ENCODE measurements at regions not wholly inside any gene's neighbourhood (a gene's known extent, or its start where the extent isn't known, plus 50 kb on each side); places are given as distances from the start of the nearest gene placed in this dataset.

DNA sequence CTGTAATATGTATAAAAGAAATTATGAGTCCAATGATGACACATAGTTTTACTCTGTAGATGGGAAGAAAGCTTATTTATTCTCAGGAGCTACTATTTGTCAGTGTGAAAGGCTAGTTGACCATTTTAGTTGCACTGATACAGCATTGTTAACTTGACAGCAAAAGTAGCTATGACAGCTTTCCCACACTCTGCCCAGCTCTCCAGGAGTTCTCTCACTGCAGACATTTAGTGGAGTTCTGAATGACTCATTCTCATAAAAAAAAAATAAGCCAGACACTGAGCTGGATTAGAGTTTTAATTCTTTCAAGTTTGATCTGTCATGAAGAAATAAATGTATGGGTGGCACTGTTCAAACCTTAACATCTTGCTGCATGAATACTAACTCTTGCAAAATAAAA is 77.2 kb upstream of the CFAP20DC start (continued):
- no peak for TF ChIP-seq EZH2 (IDR thresholded peaks at IDR 0.05; ENCODE audit: low read depth, unreplicated experiment)
- TF ChIP-seq NANOG (IDR thresholded peaks at IDR 0.05; ENCODE audit: borderline replicate concordance), result no peak
- TF ChIP-seq, protein P1, sequence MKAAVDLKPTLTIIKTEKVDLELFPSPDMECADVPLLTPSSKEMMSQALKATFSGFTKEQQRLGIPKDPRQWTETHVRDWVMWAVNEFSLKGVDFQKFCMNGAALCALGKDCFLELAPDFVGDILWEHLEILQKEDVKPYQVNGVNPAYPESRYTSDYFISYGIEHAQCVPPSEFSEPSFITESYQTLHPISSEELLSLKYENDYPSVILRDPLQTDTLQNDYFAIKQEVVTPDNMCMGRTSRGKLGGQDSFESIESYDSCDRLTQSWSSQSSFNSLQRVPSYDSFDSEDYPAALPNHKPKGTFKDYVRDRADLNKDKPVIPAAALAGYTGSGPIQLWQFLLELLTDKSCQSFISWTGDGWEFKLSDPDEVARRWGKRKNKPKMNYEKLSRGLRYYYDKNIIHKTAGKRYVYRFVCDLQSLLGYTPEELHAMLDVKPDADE (IDR thresholded peaks at IDR 0.05), result no peak
- no peak for TF ChIP-seq JUNB (IDR thresholded peaks at IDR 0.05; ENCODE audit: unreplicated experiment)
- TF ChIP-seq, protein P2, sequence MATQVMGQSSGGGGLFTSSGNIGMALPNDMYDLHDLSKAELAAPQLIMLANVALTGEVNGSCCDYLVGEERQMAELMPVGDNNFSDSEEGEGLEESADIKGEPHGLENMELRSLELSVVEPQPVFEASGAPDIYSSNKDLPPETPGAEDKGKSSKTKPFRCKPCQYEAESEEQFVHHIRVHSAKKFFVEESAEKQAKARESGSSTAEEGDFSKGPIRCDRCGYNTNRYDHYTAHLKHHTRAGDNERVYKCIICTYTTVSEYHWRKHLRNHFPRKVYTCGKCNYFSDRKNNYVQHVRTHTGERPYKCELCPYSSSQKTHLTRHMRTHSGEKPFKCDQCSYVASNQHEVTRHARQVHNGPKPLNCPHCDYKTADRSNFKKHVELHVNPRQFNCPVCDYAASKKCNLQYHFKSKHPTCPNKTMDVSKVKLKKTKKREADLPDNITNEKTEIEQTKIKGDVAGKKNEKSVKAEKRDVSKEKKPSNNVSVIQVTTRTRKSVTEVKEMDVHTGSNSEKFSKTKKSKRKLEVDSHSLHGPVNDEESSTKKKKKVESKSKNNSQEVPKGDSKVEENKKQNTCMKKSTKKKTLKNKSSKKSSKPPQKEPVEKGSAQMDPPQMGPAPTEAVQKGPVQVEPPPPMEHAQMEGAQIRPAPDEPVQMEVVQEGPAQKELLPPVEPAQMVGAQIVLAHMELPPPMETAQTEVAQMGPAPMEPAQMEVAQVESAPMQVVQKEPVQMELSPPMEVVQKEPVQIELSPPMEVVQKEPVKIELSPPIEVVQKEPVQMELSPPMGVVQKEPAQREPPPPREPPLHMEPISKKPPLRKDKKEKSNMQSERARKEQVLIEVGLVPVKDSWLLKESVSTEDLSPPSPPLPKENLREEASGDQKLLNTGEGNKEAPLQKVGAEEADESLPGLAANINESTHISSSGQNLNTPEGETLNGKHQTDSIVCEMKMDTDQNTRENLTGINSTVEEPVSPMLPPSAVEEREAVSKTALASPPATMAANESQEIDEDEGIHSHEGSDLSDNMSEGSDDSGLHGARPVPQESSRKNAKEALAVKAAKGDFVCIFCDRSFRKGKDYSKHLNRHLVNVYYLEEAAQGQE (IDR thresholded peaks at IDR 0.05; ENCODE audit: unreplicated experiment), result no peak
- TF ChIP-seq, protein P3, sequence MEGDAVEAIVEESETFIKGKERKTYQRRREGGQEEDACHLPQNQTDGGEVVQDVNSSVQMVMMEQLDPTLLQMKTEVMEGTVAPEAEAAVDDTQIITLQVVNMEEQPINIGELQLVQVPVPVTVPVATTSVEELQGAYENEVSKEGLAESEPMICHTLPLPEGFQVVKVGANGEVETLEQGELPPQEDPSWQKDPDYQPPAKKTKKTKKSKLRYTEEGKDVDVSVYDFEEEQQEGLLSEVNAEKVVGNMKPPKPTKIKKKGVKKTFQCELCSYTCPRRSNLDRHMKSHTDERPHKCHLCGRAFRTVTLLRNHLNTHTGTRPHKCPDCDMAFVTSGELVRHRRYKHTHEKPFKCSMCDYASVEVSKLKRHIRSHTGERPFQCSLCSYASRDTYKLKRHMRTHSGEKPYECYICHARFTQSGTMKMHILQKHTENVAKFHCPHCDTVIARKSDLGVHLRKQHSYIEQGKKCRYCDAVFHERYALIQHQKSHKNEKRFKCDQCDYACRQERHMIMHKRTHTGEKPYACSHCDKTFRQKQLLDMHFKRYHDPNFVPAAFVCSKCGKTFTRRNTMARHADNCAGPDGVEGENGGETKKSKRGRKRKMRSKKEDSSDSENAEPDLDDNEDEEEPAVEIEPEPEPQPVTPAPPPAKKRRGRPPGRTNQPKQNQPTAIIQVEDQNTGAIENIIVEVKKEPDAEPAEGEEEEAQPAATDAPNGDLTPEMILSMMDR (conservative IDR thresholded peaks at IDR 0.05; ENCODE audit: low read depth in 2 of 2), result no peak
- TF ChIP-seq EZH2phosphoT487 (IDR thresholded peaks at IDR 0.05; ENCODE audit: unreplicated experiment), result no peak
- no peak for TF ChIP-seq ZNF331 (CRISPR knock-in tag; IDR thresholded peaks at IDR 0.05; ENCODE audit: low read depth)

DNA sequence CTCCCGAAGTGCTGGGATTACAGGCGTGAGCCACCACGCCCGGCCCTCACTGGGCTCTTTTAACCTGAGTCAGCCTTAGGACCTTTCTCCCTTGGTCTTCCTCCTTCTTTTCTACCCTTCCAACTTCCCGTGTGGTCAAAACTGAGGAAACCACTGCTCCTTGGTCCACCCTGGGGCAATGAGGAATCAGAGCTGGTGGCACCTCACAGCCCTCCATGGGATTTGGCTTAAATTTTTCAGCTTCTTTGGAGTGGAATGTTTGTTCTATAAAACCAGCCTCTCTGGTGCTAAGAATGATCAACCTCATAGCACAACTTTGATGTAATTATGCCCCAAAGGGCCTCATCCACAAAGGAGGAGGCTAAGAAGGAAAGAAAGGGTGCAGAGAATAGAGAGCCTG is 76.6 kb upstream of the CFAP20DC start:
- peaks cover 10% of the 10 kb centered on the region; the same call in 2 of the 3 replicates for H3K36me3 Mint-ChIP-seq (ENCODE audit: low read depth)
- no peaks in the 10 kb centered on the region for H3K36me3 ChIP-seq (ENCODE audit: insufficient read depth)
- H3K4me3 Mint-ChIP-seq, result no peak overlapping the region
- no peak overlapping the region for H3K27ac ChIP-seq (ENCODE audit: low read depth)
- peak overlapping the region; percentile 57; the same call in 1 of the 2 replicates for H2AFZ ChIP-seq
- no peaks in the 10 kb centered on the region for H3K79me2 ChIP-seq (replicated peaks; ENCODE audit: insufficient read depth)
- peaks cover 30% of the 10 kb centered on the region for H3K4me1 ChIP-seq (ENCODE audit: insufficient read depth)
- no peak overlapping the region for H3K4me2 ChIP-seq
- H4K20me1 ChIP-seq (replicated peaks; ENCODE audit: insufficient read depth), result no peaks in the 10 kb centered on the region
- H3K27me3 ChIP-seq (ENCODE audit: insufficient read depth), result no peaks in the 10 kb centered on the region
- H3K9me2 ChIP-seq (ENCODE audit: insufficient read depth), result 0 out of 2 replicates have a peak, but pooled peaks cover 5% of the 10 kb centered on the region
- no peak for DNase-seq (ENCODE audit: low spot score)
- no peak overlapping the region; the same call in 1 of the 2 replicates for H3K27ac Mint-ChIP-seq
- H3K9me3 Mint-ChIP-seq, result peaks cover 11% of the 10 kb centered on the region; the same call in 2 of the 3 replicates
- peaks cover 4% of the 10 kb centered on the region for H3K27me3 Mint-ChIP-seq (ENCODE audit: insufficient read depth, low read depth, poor library complexity)
- no peak for TF ChIP-seq EZH2 (IDR thresholded peaks at IDR 0.05; ENCODE audit: low read depth, unreplicated experiment)
- TF ChIP-seq NANOG (IDR thresholded peaks at IDR 0.05; ENCODE audit: borderline replicate concordance), result no peak
- TF ChIP-seq, protein P1 (IDR thresholded peaks at IDR 0.05), result no peak
- TF ChIP-seq, protein P4, sequence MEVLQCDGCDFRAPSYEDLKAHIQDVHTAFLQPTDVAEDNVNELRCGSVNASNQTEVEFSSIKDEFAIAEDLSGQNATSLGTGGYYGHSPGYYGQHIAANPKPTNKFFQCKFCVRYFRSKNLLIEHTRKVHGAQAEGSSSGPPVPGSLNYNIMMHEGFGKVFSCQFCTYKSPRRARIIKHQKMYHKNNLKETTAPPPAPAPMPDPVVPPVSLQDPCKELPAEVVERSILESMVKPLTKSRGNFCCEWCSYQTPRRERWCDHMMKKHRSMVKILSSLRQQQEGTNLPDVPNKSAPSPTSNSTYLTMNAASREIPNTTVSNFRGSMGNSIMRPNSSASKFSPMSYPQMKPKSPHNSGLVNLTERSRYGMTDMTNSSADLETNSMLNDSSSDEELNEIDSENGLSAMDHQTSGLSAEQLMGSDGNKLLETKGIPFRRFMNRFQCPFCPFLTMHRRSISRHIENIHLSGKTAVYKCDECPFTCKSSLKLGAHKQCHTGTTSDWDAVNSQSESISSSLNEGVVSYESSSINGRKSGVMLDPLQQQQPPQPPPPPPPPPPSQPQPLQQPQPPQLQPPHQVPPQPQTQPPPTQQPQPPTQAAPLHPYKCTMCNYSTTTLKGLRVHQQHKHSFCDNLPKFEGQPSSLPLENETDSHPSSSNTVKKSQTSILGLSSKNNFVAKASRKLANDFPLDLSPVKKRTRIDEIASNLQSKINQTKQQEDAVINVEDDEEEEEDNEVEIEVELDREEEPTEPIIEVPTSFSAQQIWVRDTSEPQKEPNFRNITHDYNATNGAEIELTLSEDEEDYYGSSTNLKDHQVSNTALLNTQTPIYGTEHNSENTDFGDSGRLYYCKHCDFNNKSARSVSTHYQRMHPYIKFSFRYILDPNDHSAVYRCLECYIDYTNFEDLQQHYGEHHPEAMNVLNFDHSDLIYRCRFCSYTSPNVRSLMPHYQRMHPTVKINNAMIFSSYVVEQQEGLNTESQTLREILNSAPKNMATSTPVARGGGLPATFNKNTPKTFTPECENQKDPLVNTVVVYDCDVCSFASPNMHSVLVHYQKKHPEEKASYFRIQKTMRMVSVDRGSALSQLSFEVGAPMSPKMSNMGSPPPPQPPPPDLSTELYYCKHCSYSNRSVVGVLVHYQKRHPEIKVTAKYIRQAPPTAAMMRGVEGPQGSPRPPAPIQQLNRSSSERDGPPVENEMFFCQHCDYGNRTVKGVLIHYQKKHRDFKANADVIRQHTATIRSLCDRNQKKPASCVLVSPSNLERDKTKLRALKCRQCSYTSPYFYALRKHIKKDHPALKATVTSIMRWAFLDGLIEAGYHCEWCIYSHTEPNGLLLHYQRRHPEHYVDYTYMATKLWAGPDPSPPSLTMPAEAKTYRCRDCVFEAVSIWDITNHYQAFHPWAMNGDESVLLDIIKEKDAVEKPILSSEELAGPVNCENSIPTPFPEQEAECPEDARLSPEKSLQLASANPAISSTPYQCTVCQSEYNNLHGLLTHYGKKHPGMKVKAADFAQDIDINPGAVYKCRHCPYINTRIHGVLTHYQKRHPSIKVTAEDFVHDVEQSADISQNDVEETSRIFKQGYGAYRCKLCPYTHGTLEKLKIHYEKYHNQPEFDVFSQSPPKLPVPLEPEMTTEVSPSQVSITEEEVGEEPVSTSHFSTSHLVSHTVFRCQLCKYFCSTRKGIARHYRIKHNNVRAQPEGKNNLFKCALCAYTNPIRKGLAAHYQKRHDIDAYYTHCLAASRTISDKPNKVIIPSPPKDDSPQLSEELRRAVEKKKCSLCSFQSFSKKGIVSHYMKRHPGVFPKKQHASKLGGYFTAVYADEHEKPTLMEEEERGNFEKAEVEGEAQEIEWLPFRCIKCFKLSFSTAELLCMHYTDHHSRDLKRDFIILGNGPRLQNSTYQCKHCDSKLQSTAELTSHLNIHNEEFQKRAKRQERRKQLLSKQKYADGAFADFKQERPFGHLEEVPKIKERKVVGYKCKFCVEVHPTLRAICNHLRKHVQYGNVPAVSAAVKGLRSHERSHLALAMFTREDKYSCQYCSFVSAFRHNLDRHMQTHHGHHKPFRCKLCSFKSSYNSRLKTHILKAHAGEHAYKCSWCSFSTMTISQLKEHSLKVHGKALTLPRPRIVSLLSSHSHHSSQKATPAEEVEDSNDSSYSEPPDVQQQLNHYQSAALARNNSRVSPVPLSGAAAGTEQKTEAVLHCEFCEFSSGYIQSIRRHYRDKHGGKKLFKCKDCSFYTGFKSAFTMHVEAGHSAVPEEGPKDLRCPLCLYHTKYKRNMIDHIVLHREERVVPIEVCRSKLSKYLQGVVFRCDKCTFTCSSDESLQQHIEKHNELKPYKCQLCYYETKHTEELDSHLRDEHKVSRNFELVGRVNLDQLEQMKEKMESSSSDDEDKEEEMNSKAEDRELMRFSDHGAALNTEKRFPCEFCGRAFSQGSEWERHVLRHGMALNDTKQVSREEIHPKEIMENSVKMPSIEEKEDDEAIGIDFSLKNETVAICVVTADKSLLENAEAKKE (CRISPR knock-in tag; IDR thresholded peaks at IDR 0.05), result no peak
- no peak for TF ChIP-seq ZNF114 (CRISPR knock-in tag; IDR thresholded peaks at IDR 0.05)
- TF ChIP-seq ZNF331 (CRISPR knock-in tag; IDR thresholded peaks at IDR 0.05; ENCODE audit: low read depth), result no peak
- no peak for TF ChIP-seq CREB1 (CRISPR knock-in tag; IDR thresholded peaks at IDR 0.05; ENCODE audit: low read depth)
- peaks cover 38% of the 10 kb centered on the region for H3K4me1 Mint-ChIP-seq
- no peak for ATAC-seq
- no peak overlapping the region for H3K4me3 ChIP-seq
- H3F3A ChIP-seq (replicated peaks; ENCODE audit: low read depth), result 0 out of 2 replicates have a peak, but pooled peaks cover 3% of the 10 kb centered on the region
